Left colon (tissue), 2 donors: ENCODE measurements at regions not wholly inside any gene's neighbourhood (a gene's known extent, or its start where the extent isn't known, plus 50 kb on each side); places are given as distances from the start of the nearest gene placed in this dataset.

Experiments
- ATAC-seq: fragments of 200-7000 bp; cut with Tn5 transposase; one replicate; pipeline ENCODE4 v1.9.1; 2020; ENCODE audit warnings: mild to moderate bottlenecking, moderate library complexity
- DNase-seq, 2 donors: peaks; one replicate each; pipeline ENCODE4 v3.0.0-alpha.2; 2020
- intact Hi-C, 2 donors: fragments of 100-400 bp; cut with DNase I in 1 of 2; cut with micrococcal nuclease in 1 of 2; formaldehyde crosslinking; loops; one replicate each; pipeline versions ENCODE4 v1.11.2 to v1.14.0; 2022; cut with DNase I, micrococcal nuclease
- donor health status: DM: no; HTN: no; CAD: no.
- donor health status: DM: yes; HTN: yes; CAD: no.

GRCh38 chr12:45582536-45582935, 147.0 kb upstream of the ARID2 start:
- DNase-seq (no peak), ATAC-seq (no peak)
- intact Hi-C loops = no loop called here

- ATAC-seq (peak; percentile 15), DNase-seq (no peak)
- intact Hi-C loops = no loop called here
Observed at GRCh38 chr12:45582986-45583659, 146.4 kb upstream of the ARID2 start.

GRCh38 chr12:45584336-45584735, 145.2 kb upstream of the ARID2 start:
- ATAC-seq (no peak), DNase-seq (no peak)
- intact Hi-C loops = no loop called here

GRCh38 chr12:45585522-45586230, 143.8 kb upstream of the ARID2 start:
- intact Hi-C loops = no loop called here
- DNase-seq (no peak), ATAC-seq (no peak)

GRCh38 chr12:45586486-45586885, 143.0 kb upstream of the ARID2 start:
- ATAC-seq (no peak), DNase-seq (peak; percentile 31 to 40)
- intact Hi-C loops = no loop called here

GRCh38 chr12:45587012-45587411, 142.5 kb upstream of the ARID2 start:
- intact Hi-C loops = no loop called here
- peak; percentile 27 to 69 for DNase-seq
- peak; percentile 80 for ATAC-seq

- DNase-seq (peak; percentile 32 to 38), ATAC-seq (peak; percentile 79)
- intact Hi-C loops = no loop called here
Observed at GRCh38 chr12:45587877-45588533, 141.5 kb upstream of the ARID2 start.

GRCh38 chr12:45590646-45591045, 138.9 kb upstream of the ARID2 start:
- intact Hi-C loops = no loop called here
- DNase-seq (no peak), ATAC-seq (no peak)

- intact Hi-C loops = no loop called here
- DNase-seq (peak; percentile 55 to 62), ATAC-seq (peak; percentile 59)
Observed at GRCh38 chr12:45591635-45592034, 137.9 kb upstream of the ARID2 start.

GRCh38 chr12:45596366-45596765, 133.1 kb upstream of the ARID2 start:
- ATAC-seq = no peak
- intact Hi-C loops = no loop called here
- no peak for DNase-seq

GRCh38 chr12:45598336-45598735, 131.2 kb upstream of the ARID2 start:
- DNase-seq (no peak), ATAC-seq (no peak)
- intact Hi-C loops = no loop called here

- DNase-seq = no peak
- ATAC-seq = no peak
- intact Hi-C loops = no loop called here
Observed at GRCh38 chr12:45598761-45599160, 130.7 kb upstream of the ARID2 start.

GRCh38 chr12:45599196-45599595, 130.3 kb upstream of the ARID2 start:
- intact Hi-C loops = no loop called here
- DNase-seq = no peak
- ATAC-seq = no peak

- ATAC-seq (no peak), DNase-seq (no peak)
- intact Hi-C loops = no loop called here
Observed at GRCh38 chr12:45601390-45601789, 128.1 kb upstream of the ARID2 start.

GRCh38 chr12:45601888-45602287, 127.6 kb upstream of the ARID2 start:
- DNase-seq (no peak), ATAC-seq (no peak)
- intact Hi-C loops = no loop called here

- no peak for DNase-seq
- no peak for ATAC-seq
- intact Hi-C loops = no loop called here
Observed at GRCh38 chr12:45605624-45606023, 123.9 kb upstream of the ARID2 start.

GRCh38 chr12:45611061-45611460, 118.4 kb upstream of the ARID2 start:
- ATAC-seq (no peak), DNase-seq (no peak)
- intact Hi-C loops = no loop called here

- DNase-seq (no peak), ATAC-seq (no peak)
- intact Hi-C loops = no loop called here
Observed at GRCh38 chr12:45611495-45611894, 118.0 kb upstream of the ARID2 start.

- no peak for DNase-seq
- ATAC-seq = no peak
- intact Hi-C loops = no loop called here
Observed at GRCh38 chr12:45612044-45612794, 117.3 kb upstream of the ARID2 start.

- intact Hi-C loops = no loop called here
- ATAC-seq (no peak), DNase-seq (no peak)
Observed at GRCh38 chr12:45613296-45613695, 116.2 kb upstream of the ARID2 start.
